H1 (cell line): ENCODE measurements at regions not wholly inside any gene's neighbourhood (a gene's known extent, or its start where the extent isn't known, plus 50 kb on each side); places are given as distances from the start of the nearest gene placed in this dataset.
"Not testable (repeated sequence)": the region's sequence is repeated elsewhere in the genome, so short reads cannot be mapped to it uniquely, and the experiment has no call there.

ENCODE experiments used
- CTCF ChIA-PET: fragments of 300-600 bp; sonication (Branson Sonifier 250); formaldehyde crosslinking; loops from one replicate; lab custom pipeline; 2021; ENCODE audit not compliant: partially characterized antibody; lab: Charles Lee
- POLR2A ChIA-PET: fragments of 300-600 bp; sonication (Branson Sonifier 250); formaldehyde crosslinking; loops from one replicate; lab custom pipeline; 2021; ENCODE audit warnings: inconsistent platforms; ENCODE audit not compliant: partially characterized antibody; lab: Charles Lee
- DNase-seq, 2 experiments: peaks; one replicate each; pipeline versions ENCODE4 v3.0.0 to v3.0.0-alpha.2; 2010 to 2022; ENCODE audit warnings: low spot score in 2 of 2, low read depth in 1 of 2, mixed read lengths in 1 of 2
- FAIRE-seq: peaks from 2 replicates; lab custom pipeline; 2011; peaks lifted over from hg19 to GRCh38; lab: Jason Lieb, UNC
- H2AFZ ChIP-seq: 2 replicates; pipeline ENCODE4 v1.8.1; 2012; ENCODE audit warnings: low read length, inconsistent platforms
- H2AK5ac ChIP-seq: 2 replicates; pipeline ENCODE4 v1.6.1; 2013; ENCODE audit warnings: low read depth, low read length
- H2BK120ac ChIP-seq: replicated peaks from 2 replicates; pipeline ENCODE3; 2013; ENCODE audit warnings: low read depth, low read length, inconsistent platforms
- H2BK12ac ChIP-seq: 2 replicates; pipeline ENCODE4 v1.6.1; 2013; ENCODE audit warnings: low read depth, low read length
- H2BK15ac ChIP-seq: 2 replicates; pipeline ENCODE4 v1.6.1; 2013; ENCODE audit warnings: low read length
- H2BK20ac ChIP-seq: 2 replicates; pipeline ENCODE4 v1.6.1; 2013; ENCODE audit warnings: low read length
- H2BK5ac ChIP-seq: 2 replicates; pipeline ENCODE4 v1.6.1; 2013; ENCODE audit warnings: low read depth, low read length
- H3K14ac ChIP-seq: 2 replicates; pipeline ENCODE4 v1.6.1; 2013; ENCODE audit warnings: inconsistent platforms; ENCODE audit not compliant: insufficient read length
- H3K18ac ChIP-seq: 2 replicates; pipeline ENCODE4 v1.6.1; 2013; ENCODE audit warnings: low read length; ENCODE audit errors: extremely low read depth
- H3K23ac ChIP-seq: 2 replicates; pipeline ENCODE4 v1.6.1; 2013; ENCODE audit warnings: inconsistent platforms; ENCODE audit not compliant: insufficient read length
- H3K23me2 ChIP-seq: 2 replicates; pipeline ENCODE4 v1.6.1; 2013; ENCODE audit warnings: low read depth, low read length
- H3K27ac ChIP-seq: 2 replicates; pipeline ENCODE4 v1.6.1; 2011; ENCODE audit warnings: low read depth, low read length, inconsistent platforms
- H3K27me3 ChIP-seq, 4 experiments: replicated peaks in 1 of 4; 1 replicate in 1 of 4; 2 replicates in 3 of 4; pipeline versions ENCODE4 v1.6.1 to v1.8.1; 2011 to 2013; ENCODE audit warnings: low read length in 3 of 4, mild to moderate bottlenecking in 3 of 4, inconsistent platforms in 2 of 4, mixed read lengths in 2 of 4, moderate library complexity in 1 of 4; ENCODE audit not compliant: control insufficient read depth in 3 of 4, insufficient read depth in 3 of 4; ENCODE audit errors: extremely low read depth in 1 of 4
- H3K36me3 ChIP-seq, 4 experiments: 2 replicates each; pipeline versions ENCODE4 v1.6.1 to v1.8.1; 2011 to 2013; ENCODE audit warnings: mild to moderate bottlenecking in 4 of 4, low read length in 3 of 4, moderate library complexity in 2 of 4, control low read depth in 1 of 4, inconsistent platforms in 1 of 4; ENCODE audit not compliant: insufficient read depth in 4 of 4, control insufficient read depth in 2 of 4
- H3K4ac ChIP-seq: replicated peaks from 2 replicates; pipeline ENCODE3; 2013; ENCODE audit warnings: low read length, low read depth, mixed read lengths, inconsistent platforms; ENCODE audit not compliant: insufficient read length
- H3K4me1 ChIP-seq, 4 experiments: replicated peaks in 1 of 4; 1 replicate in 1 of 4; 2 replicates in 3 of 4; pipeline versions ENCODE4 v1.6.1 to v1.8.1; 2011 to 2013; ENCODE audit warnings: low read length in 3 of 4, inconsistent platforms in 2 of 4, mixed read lengths in 1 of 4; ENCODE audit not compliant: insufficient read depth in 4 of 4, control insufficient read depth in 3 of 4
- H3K4me2 ChIP-seq, 2 experiments: 2 replicates each; pipeline versions ENCODE4 v1.6.1 to v1.8.1; 2011 to 2013; ENCODE audit warnings: low read depth in 2 of 2, low read length in 2 of 2, control low read depth in 1 of 2, inconsistent platforms in 1 of 2, mild to moderate bottlenecking in 1 of 2; ENCODE audit not compliant: insufficient read depth in 1 of 2
- H3K4me3 ChIP-seq, 4 experiments: fragments of 200-600, 300-600 bp in 1 of 4; sonication (generic), shearing (Covaris generic), sonication (Bioruptor Twin) in 1 of 4; 2 replicates each; pipeline versions ENCODE4 v1.5.1 to v1.8.1; 2011 to 2016; ENCODE audit warnings: low read length in 4 of 4, low read depth in 3 of 4, control low read depth in 2 of 4, inconsistent platforms in 2 of 4, mild to moderate bottlenecking in 2 of 4, mixed read lengths in 1 of 4, moderate library complexity in 1 of 4; ENCODE audit not compliant: insufficient read depth in 2 of 4; ENCODE audit errors: extremely low read depth in 1 of 4
- H3K56ac ChIP-seq: replicated peaks from 2 replicates; pipeline ENCODE3; 2013; ENCODE audit warnings: low read depth, mild to moderate bottlenecking, mixed read lengths, low read length, inconsistent platforms; ENCODE audit not compliant: insufficient read length
- H3K79me1 ChIP-seq: 2 replicates; pipeline ENCODE4 v1.6.1; 2013; ENCODE audit warnings: low read depth, low read length, control low read depth
- H3K79me2 ChIP-seq, 2 experiments: 2 replicates each; pipeline versions ENCODE4 v1.6.1 to v1.8.1; 2012 to 2013; ENCODE audit warnings: low read length in 2 of 2, mild to moderate bottlenecking in 2 of 2, inconsistent platforms in 1 of 2; ENCODE audit not compliant: insufficient read depth in 2 of 2, control insufficient read depth in 1 of 2
- H3K9ac ChIP-seq, 4 experiments: replicated peaks in 1 of 4; 1 replicate in 1 of 4; 2 replicates in 3 of 4; pipeline versions ENCODE4 v1.6.1 to v1.8.1; 2011 to 2013; ENCODE audit warnings: low read depth in 3 of 4, low read length in 3 of 4, control low read depth in 2 of 4, mild to moderate bottlenecking in 2 of 4, moderate library complexity in 2 of 4, inconsistent platforms in 1 of 4; ENCODE audit errors: extremely low read depth in 1 of 4
- H3K9me3 ChIP-seq, 2 experiments: 2 replicates each; pipeline versions ENCODE4 v1.6.1 to v1.8.1; 2012 to 2013; ENCODE audit warnings: mild to moderate bottlenecking in 2 of 2, moderate library complexity in 2 of 2, control low read depth in 1 of 2, inconsistent platforms in 1 of 2, low read depth in 1 of 2, low read length in 1 of 2, mixed read lengths in 1 of 2; ENCODE audit not compliant: insufficient read depth in 2 of 2
- H4K20me1 ChIP-seq, 2 experiments: replicated peaks in 1 of 2; 2 replicates each; pipeline versions ENCODE3 to v1.8.1; 2011 to 2013; ENCODE audit warnings: inconsistent platforms in 2 of 2, low read length in 2 of 2, mild to moderate bottlenecking in 1 of 2; ENCODE audit not compliant: insufficient read depth in 2 of 2, control insufficient read depth in 1 of 2
- H4K5ac ChIP-seq: 2 replicates; pipeline ENCODE4 v1.6.1; 2013; ENCODE audit warnings: low read length, low read depth, mixed read lengths, inconsistent platforms; ENCODE audit not compliant: insufficient read length
- H4K8ac ChIP-seq: 2 replicates; pipeline ENCODE4 v1.8.0; 2013; ENCODE audit warnings: mild to moderate bottlenecking, moderate library complexity, low read length, inconsistent platforms; ENCODE audit not compliant: insufficient read depth; ENCODE audit errors: extremely low read depth
- H4K91ac ChIP-seq: replicated peaks from 2 replicates; pipeline ENCODE3; 2013; ENCODE audit warnings: low read length, mixed read lengths, inconsistent platforms; ENCODE audit not compliant: insufficient read length
- CBX8 ChIP-seq: fragments of 300-800, 300-1000 bp; sonication (generic); IDR thresholded peaks from 2 replicates; pipeline ENCODE4 v1.7.1; 2016; ENCODE audit warnings: low read depth, low read length, borderline replicate concordance
- JUND ChIP-seq: IDR thresholded peaks from 2 replicates; pipeline ENCODE4 v1.6.1; 2011; ENCODE audit warnings: mild to moderate bottlenecking, improper control_type of control experiment, low read length
- SIX5 ChIP-seq: IDR thresholded peaks from 2 replicates; pipeline ENCODE4 v1.6.1; 2011; ENCODE audit warnings: mild to moderate bottlenecking, low read depth, low read length
- TAF1 ChIP-seq: IDR thresholded peaks from 2 replicates; pipeline ENCODE4 v1.6.1; 2011; ENCODE audit warnings: mild to moderate bottlenecking, low read depth, low read length
- WGBS, 2 experiments: shearing (Covaris generic) in 1 of 2; methylation state at CpG; one replicate each; pipeline versions ENCODE4 v1.1.6 to v1.1.7; 2013 to 2015; ENCODE audit warnings: low lambda C conversion rate in 2 of 2, mixed read lengths in 2 of 2, inconsistent platforms in 1 of 2, low coverage in 1 of 2, missing lambda C conversion rate in 1 of 2; ENCODE audit not compliant: insufficient replicate concordance in 2 of 2, insufficient coverage in 1 of 2, insufficient read length in 1 of 2; ENCODE audit errors: extremely low coverage in 1 of 2, missing lambda C conversion rate in 1 of 2; 5-methylcytosine and 5-hydroxymethylcytosine counted together

- no peak overlapping the region for H2BK20ac ChIP-seq
- no peak for FAIRE-seq
Measured at GRCh38 chr2:114368705-114369104, 73.7 kb upstream of the DPP10 start.

GRCh38 chr2:114371721-114372120, 70.7 kb upstream of the DPP10 start:
- H4K5ac ChIP-seq, H3K4me2 ChIP-seq, H3K27me3 ChIP-seq, H4K20me1 ChIP-seq, H3K79me1 ChIP-seq, H4K8ac ChIP-seq, H2BK120ac ChIP-seq, H3K18ac ChIP-seq, POLR2A ChIA-PET, H2AFZ ChIP-seq, H3K36me3 ChIP-seq, H2AK5ac ChIP-seq, H3K4me1 ChIP-seq, H4K91ac ChIP-seq, H2BK12ac ChIP-seq, H3K23me2 ChIP-seq, H3K4ac ChIP-seq, H3K79me2 ChIP-seq, H3K4me3 ChIP-seq, H3K56ac ChIP-seq, H2BK20ac ChIP-seq, H2BK15ac ChIP-seq, H3K9ac ChIP-seq, H2BK5ac ChIP-seq, H3K27ac ChIP-seq, DNase-seq, FAIRE-seq, H3K14ac ChIP-seq, H3K23ac ChIP-seq, CTCF ChIA-PET: not testable (repeated sequence)
- peaks cover 16 to 17% of the 10 kb centered on the region in 2 experiments for H3K9me3 ChIP-seq

More at GRCh38 chr2:114368705-114369104, 73.7 kb upstream of the DPP10 start:
- Histone ChIP-seq H2BK12ac (no peak overlapping the region), H2AFZ (no peak overlapping the region), H3K18ac (no peak overlapping the region), H3K9me3 (peaks cover 16 to 17% of the 10 kb centered on the region in 2 experiments), H3K27me3 (no peaks in the 10 kb centered on the region), H3K79me2 (no peaks in the 10 kb centered on the region), H3K23me2 (no peaks in the 10 kb centered on the region), H3K4me1 (no peaks in the 10 kb centered on the region), H4K91ac (no peak overlapping the region), H3K27ac (no peak overlapping the region), H3K23ac (no peak overlapping the region), H3K9ac (no peak overlapping the region), H2BK15ac (no peak overlapping the region), H4K5ac (no peak overlapping the region), H3K4me3 (no peak overlapping the region), H2AK5ac (no peak overlapping the region), H4K20me1 (no peaks in the 10 kb centered on the region), H3K4me2 (no peak overlapping the region), H2BK5ac (no peak overlapping the region), H4K8ac (no peak overlapping the region), H3K36me3 (no peaks in the 10 kb centered on the region), H3K14ac (no peak overlapping the region), H2BK120ac (no peak overlapping the region), H3K4ac (no peak overlapping the region), H3K79me1 (no peaks in the 10 kb centered on the region), H3K56ac (no peak overlapping the region)
- ChIA-PET POLR2A (no interaction called here), CTCF (no interaction called here)
- no peak for DNase-seq
- WGBS, 2 experiments = 82% methylated on average over 2 of the region's 2 CpGs; no CpG with 5 or more reads in 1 of the 2 experiments
- TF ChIP-seq JUND (no peak), SIX5 (no peak), CBX8 (no peak), TAF1 (no peak)
